Sigmoid colon (tissue), 4 donors: ENCODE measurements at regions not wholly inside any gene's neighbourhood (a gene's known extent, or its start where the extent isn't known, plus 50 kb on each side); places are given as distances from the start of the nearest gene placed in this dataset.

Experiments
- CTCF ChIP-seq, 4 experiments: fragments of 450-650 bp in 3 of 4; fragments of 200-600 bp in 1 of 4; IDR thresholded peaks; one replicate each; pipeline ENCODE4 v1.5.1; 2016 to 2019; ENCODE audit warnings: antibody characterized with exemption in 4 of 4, mild to moderate bottlenecking in 3 of 4, moderate library complexity in 2 of 4
- EP300 ChIP-seq, 4 donors: sonication (generic); formaldehyde crosslinking; IDR thresholded peaks; one replicate each; pipeline ENCODE4 v1.6.1; 2017; ENCODE audit warnings: antibody characterized with exemption in 4 of 4
- POLR2A ChIP-seq, 2 donors: fragments of 450-650 bp; IDR thresholded peaks; one replicate each; pipeline ENCODE4 v1.6.1; 2016; ENCODE audit warnings: antibody characterized with exemption in 2 of 2, mild to moderate bottlenecking in 2 of 2, moderate library complexity in 2 of 2

- no peak for TF ChIP-seq POLR2A (IDR thresholded peaks at IDR 0.05)
- no peak for TF ChIP-seq CTCF (IDR thresholded peaks at IDR 0.05)
- no peak for TF ChIP-seq EP300 (IDR thresholded peaks at IDR 0.05)
Observed at GRCh38 chr9:535356-535755, 306.1 kb upstream of the DMRT1 start.
